ENCODE measurements at regions not wholly inside any gene's neighbourhood (a gene's known extent, or its start where the extent isn't known, plus 50 kb on each side); places are given as distances from the start of the nearest gene placed in this dataset.

GRCh38 chr7:130932667-130933432, 198.8 kb upstream of the KLF14 start:
- H3K4me3 ChIP-seq (replicated peaks in 1 of 3; ENCODE audit: low read depth in 2 of 3, low read length in 3 of 3) = no peak overlapping the region
- H3K9ac ChIP-seq (ENCODE audit: insufficient read depth, low read length, poor library complexity, severe bottlenecking) = no peak overlapping the region
- peaks cover 16 to 26% of the 10 kb centered on the region in 2 donors for H3K36me3 Mint-ChIP-seq
- no peak for DNase-seq
- no peak overlapping the region for H3K27ac Mint-ChIP-seq
- H3K36me3 ChIP-seq (replicated peaks in 1 of 2; ENCODE audit: control insufficient read depth in 1 of 2, insufficient read depth in 2 of 2, low read length in 2 of 2) = peaks cover 0 to 11% of the 10 kb centered on the region in 2 donors
- H3K27ac ChIP-seq (ENCODE audit: low read depth in 1 of 2, low read length in 2 of 2) = no peak overlapping the region
- H3K4me2 ChIP-seq (replicated peaks; ENCODE audit: extremely low read depth, low read length, poor library complexity, severe bottlenecking) = no peak overlapping the region
- H2AFZ ChIP-seq (ENCODE audit: insufficient read depth, low read depth, low read length, poor library complexity, severe bottlenecking) = no peak overlapping the region
- peaks cover 31% of the 10 kb centered on the region for H3K4me1 Mint-ChIP-seq
- TF ChIP-seq CTCF (IDR thresholded peaks at IDR 0.05) = no peak
- H3K27me3 Mint-ChIP-seq (ENCODE audit: low read depth in 3 of 3) = peaks cover 0 to 2% (median 0%) of the 10 kb centered on the region in 3 donors
- WGBS (ENCODE audit: insufficient coverage) = 81% methylated on average over 6 of the region's 11 CpGs
- H3K79me2 ChIP-seq (ENCODE audit: insufficient read depth, low read length) = no peaks in the 10 kb centered on the region
- no peaks in the 10 kb centered on the region for H3K9me3 Mint-ChIP-seq
- H3K27me3 ChIP-seq (ENCODE audit: control insufficient read depth in 2 of 2, insufficient read depth in 2 of 2, low read length in 2 of 2) = no peaks in the 10 kb centered on the region
- intact Hi-C loops (cut with micrococcal nuclease) = loop anchor here in 1 of 2 donors (5.0 kb wide), 1 partner anchor 36 kb away; no protein-coding TSS in a partner anchor
- H3K4me1 ChIP-seq (ENCODE audit: control insufficient read depth in 1 of 2, insufficient read depth in 2 of 2, low read length in 2 of 2) = peaks cover 20 to 31% of the 10 kb centered on the region in 2 donors
- peaks cover 9% of the 10 kb centered on the region for H4K20me1 ChIP-seq (ENCODE audit: insufficient read depth, low read length)
- H3K9me3 ChIP-seq (replicated peaks in 1 of 2; ENCODE audit: control insufficient read depth in 1 of 2, insufficient read depth in 1 of 2, low read length in 2 of 2) = no peaks in the 10 kb centered on the region
- H3K4me3 Mint-ChIP-seq = no peak overlapping the region

GRCh38 chr7:130933919-130934318, 199.9 kb upstream of the KLF14 start:
- Mint-ChIP-seq H3K27ac (no peak overlapping the region), H3K27me3 (ENCODE audit: low read depth in 3 of 3) (peaks cover 0 to 2% (median 0%) of the 10 kb centered on the region in 3 donors), H3K36me3 (peaks cover 15 to 26% of the 10 kb centered on the region in 2 donors), H3K4me1 (peaks cover 24% of the 10 kb centered on the region), H3K9me3 (no peaks in the 10 kb centered on the region), H3K4me3 (no peak overlapping the region)
- intact Hi-C loops (cut with micrococcal nuclease) = loop anchor here in 1 of 2 donors (5.0 kb wide), 1 partner anchor 37 kb away; no protein-coding TSS in a partner anchor
- H3K36me3 ChIP-seq (replicated peaks in 1 of 2; ENCODE audit: control insufficient read depth in 1 of 2, insufficient read depth in 2 of 2, low read length in 2 of 2) = peaks cover 0 to 11% of the 10 kb centered on the region in 2 donors
- no peak overlapping the region for H3K9ac ChIP-seq (ENCODE audit: insufficient read depth, low read length, poor library complexity, severe bottlenecking)
- peaks cover 20 to 26% of the 10 kb centered on the region in 2 donors for H3K4me1 ChIP-seq (ENCODE audit: control insufficient read depth in 1 of 2, insufficient read depth in 2 of 2, low read length in 2 of 2)
- no peak overlapping the region for H2AFZ ChIP-seq (ENCODE audit: insufficient read depth, low read depth, low read length, poor library complexity, severe bottlenecking)
- no peaks in the 10 kb centered on the region for H3K9me3 ChIP-seq (replicated peaks in 1 of 2; ENCODE audit: control insufficient read depth in 1 of 2, insufficient read depth in 1 of 2, low read length in 2 of 2)
- H4K20me1 ChIP-seq (ENCODE audit: insufficient read depth, low read length) = peaks cover 9% of the 10 kb centered on the region
- H3K4me3 ChIP-seq (replicated peaks in 1 of 3; ENCODE audit: low read depth in 2 of 3, low read length in 3 of 3) = no peak overlapping the region
- 100% methylated on average over 1 of the region's 4 CpGs for WGBS (ENCODE audit: insufficient coverage)
- no peak for TF ChIP-seq CTCF (IDR thresholded peaks at IDR 0.05)
- no peak overlapping the region for H3K4me2 ChIP-seq (replicated peaks; ENCODE audit: extremely low read depth, low read length, poor library complexity, severe bottlenecking)
- DNase-seq = no peak
- H3K27ac ChIP-seq (ENCODE audit: low read depth in 1 of 2, low read length in 2 of 2) = no peak overlapping the region
- no peaks in the 10 kb centered on the region for H3K79me2 ChIP-seq (ENCODE audit: insufficient read depth, low read length)
- no peaks in the 10 kb centered on the region for H3K27me3 ChIP-seq (ENCODE audit: control insufficient read depth in 2 of 2, insufficient read depth in 2 of 2, low read length in 2 of 2)

Data from CD14-positive monocyte (primary cell).